ENCODE measurements at regions not wholly inside any gene's neighbourhood (a gene's known extent, or its start where the extent isn't known, plus 50 kb on each side); places are given as distances from the start of the nearest gene placed in this dataset.

DNA sequence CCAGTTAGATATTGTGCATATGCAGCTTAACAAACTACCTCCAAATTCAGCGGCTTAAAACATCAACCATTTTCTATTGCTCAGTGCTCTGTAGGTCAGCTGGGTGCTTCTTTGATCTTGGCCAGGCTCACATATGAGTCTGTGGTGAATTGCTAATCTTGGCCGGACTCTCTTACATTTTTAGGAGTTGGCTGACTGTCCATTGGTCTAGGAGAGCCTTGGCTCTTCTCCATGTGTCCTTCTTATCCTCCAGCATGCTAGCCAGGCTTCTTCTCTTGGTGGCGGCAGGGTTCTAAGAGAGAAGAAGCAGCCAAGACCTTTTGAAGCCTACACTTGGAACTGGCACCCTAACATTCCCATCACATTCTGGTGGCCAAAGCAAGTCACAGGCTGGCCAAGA, 174.3 kb upstream of the PWP1 start:
- TF ChIP-seq FOXM1 (IDR thresholded peaks at IDR 0.05; ENCODE audit: borderline replicate concordance) (no peak), NFRKB (IDR thresholded peaks at IDR 0.05) (no peak), FOXK2 (IDR thresholded peaks at IDR 0.05) (no peak), SP1 (IDR thresholded peaks at IDR 0.05) (no peak), TARDBP (IDR thresholded peaks at IDR 0.05) (no peak), SUZ12 (IDR thresholded peaks at IDR 0.05) (no peak), ARNT (IDR thresholded peaks at IDR 0.05) (no peak), HDGF (IDR thresholded peaks at IDR 0.05; ENCODE audit: borderline replicate concordance) (no peak), ZNF384 (IDR thresholded peaks at IDR 0.05) (no peak), BHLHE40 (IDR thresholded peaks at IDR 0.05; ENCODE audit: borderline replicate concordance) (no peak), L3MBTL2 (conservative IDR thresholded peaks at IDR 0.05) (no peak), CTBP1 (IDR thresholded peaks at IDR 0.05; ENCODE audit: borderline replicate concordance) (no peak)
- TF ChIP-seq, protein P1, sequence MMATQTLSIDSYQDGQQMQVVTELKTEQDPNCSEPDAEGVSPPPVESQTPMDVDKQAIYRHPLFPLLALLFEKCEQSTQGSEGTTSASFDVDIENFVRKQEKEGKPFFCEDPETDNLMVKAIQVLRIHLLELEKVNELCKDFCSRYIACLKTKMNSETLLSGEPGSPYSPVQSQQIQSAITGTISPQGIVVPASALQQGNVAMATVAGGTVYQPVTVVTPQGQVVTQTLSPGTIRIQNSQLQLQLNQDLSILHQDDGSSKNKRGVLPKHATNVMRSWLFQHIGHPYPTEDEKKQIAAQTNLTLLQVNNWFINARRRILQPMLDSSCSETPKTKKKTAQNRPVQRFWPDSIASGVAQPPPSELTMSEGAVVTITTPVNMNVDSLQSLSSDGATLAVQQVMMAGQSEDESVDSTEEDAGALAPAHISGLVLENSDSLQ (IDR thresholded peaks at IDR 0.05), result no peak
